ENCODE measurements at regions not wholly inside any gene's neighbourhood (a gene's known extent, or its start where the extent isn't known, plus 50 kb on each side); places are given as distances from the start of the nearest gene placed in this dataset.
A peak's percentile ranks its signal among the peaks of the same experiment; 100 is the strongest.

- DNase-seq (ENCODE audit: low spot score), result no peak
Measured at GRCh38 chr7:98565103-98565502, 52.0 kb upstream of the NPTX2 start.

GRCh38 chr7:98562871-98563495 is 54.1 kb upstream of the NPTX2 start:
- no peak for DNase-seq (ENCODE audit: low spot score)

GRCh38 chr7:98562381-98562823 is 54.7 kb upstream of the NPTX2 start:
- DNase-seq (ENCODE audit: low spot score), result no peak

- no peak for DNase-seq (ENCODE audit: low spot score)
Measured at GRCh38 chr7:98559958-98560357, 57.1 kb upstream of the NPTX2 start.

GRCh38 chr7:98559219-98559618 is 57.9 kb upstream of the NPTX2 start:
- DNase-seq (ENCODE audit: low spot score), result no peak

GRCh38 chr7:98557538-98558031 is 59.5 kb upstream of the NPTX2 start:
- DNase-seq (ENCODE audit: low spot score), result no peak

- DNase-seq (ENCODE audit: low spot score), result no peak
Measured at GRCh38 chr7:98556288-98556687, 60.8 kb upstream of the NPTX2 start.

- peak; percentile 44 for DNase-seq (ENCODE audit: low spot score)
Measured at GRCh38 chr7:98555403-98555802, 61.7 kb upstream of the NPTX2 start.

GRCh38 chr7:98553666-98554065 is 63.4 kb upstream of the NPTX2 start:
- no peak for DNase-seq (ENCODE audit: low spot score)

GRCh38 chr7:98551611-98552273 is 65.3 kb upstream of the NPTX2 start:
- DNase-seq (ENCODE audit: low spot score), result no peak

GRCh38 chr7:98548971-98549370 is 68.1 kb upstream of the NPTX2 start:
- DNase-seq (ENCODE audit: low spot score), result no peak

GRCh38 chr7:98548370-98548769 is 68.7 kb upstream of the NPTX2 start:
- no peak for DNase-seq (ENCODE audit: low spot score)

GRCh38 chr7:98541101-98541500 is 76.0 kb upstream of the NPTX2 start:
- no peak for DNase-seq (ENCODE audit: low spot score)

GRCh38 chr7:98539865-98540264 is 77.2 kb upstream of the NPTX2 start:
- DNase-seq (ENCODE audit: low spot score), result no peak

- no peak for DNase-seq (ENCODE audit: low spot score)
Measured at GRCh38 chr7:98536803-98537202, 80.3 kb upstream of the NPTX2 start.

GRCh38 chr7:98534493-98534892 is 82.6 kb upstream of the NPTX2 start:
- no peak for DNase-seq (ENCODE audit: low spot score)

- no peak for DNase-seq (ENCODE audit: low spot score)
Measured at GRCh38 chr7:98531717-98532116, 85.4 kb upstream of the NPTX2 start.

GRCh38 chr7:98528079-98528478 is 89.0 kb upstream of the NPTX2 start:
- DNase-seq (ENCODE audit: low spot score), result no peak

- DNase-seq (ENCODE audit: low spot score), result no peak
Measured at GRCh38 chr7:98526059-98526458, 91.0 kb upstream of the NPTX2 start.

- no peak for DNase-seq (ENCODE audit: low spot score)
Measured at GRCh38 chr7:98521089-98521692, 95.9 kb upstream of the NPTX2 start.

- no peak for DNase-seq (ENCODE audit: low spot score)
Measured at GRCh38 chr7:98520356-98520951, 96.6 kb upstream of the NPTX2 start.

- no peak for DNase-seq (ENCODE audit: low spot score)
Measured at GRCh38 chr7:98518159-98518947, 98.7 kb upstream of the NPTX2 start.

All from HT-29 (cell line).